VCaP (cell line): ENCODE measurements at regions not wholly inside any gene's neighbourhood (a gene's known extent, or its start where the extent isn't known, plus 50 kb on each side); places are given as distances from the start of the nearest gene placed in this dataset.

Experiments
- H3K27ac ChIP-seq: fragments of 450-650 bp; 2 replicates; pipeline ENCODE4 v1.5.1; 2017
- TF ChIP-seq, protein P1 (sequence below): fragments of 450-650 bp; conservative IDR thresholded peaks from 2 replicates; pipeline ENCODE4 v1.5.1; 2017; ENCODE audit warnings: mild to moderate bottlenecking, moderate library complexity

GRCh38 chr5:37988454-37989046 lies 148.7 kb upstream of the GDNF start:
- TF ChIP-seq, protein P1, sequence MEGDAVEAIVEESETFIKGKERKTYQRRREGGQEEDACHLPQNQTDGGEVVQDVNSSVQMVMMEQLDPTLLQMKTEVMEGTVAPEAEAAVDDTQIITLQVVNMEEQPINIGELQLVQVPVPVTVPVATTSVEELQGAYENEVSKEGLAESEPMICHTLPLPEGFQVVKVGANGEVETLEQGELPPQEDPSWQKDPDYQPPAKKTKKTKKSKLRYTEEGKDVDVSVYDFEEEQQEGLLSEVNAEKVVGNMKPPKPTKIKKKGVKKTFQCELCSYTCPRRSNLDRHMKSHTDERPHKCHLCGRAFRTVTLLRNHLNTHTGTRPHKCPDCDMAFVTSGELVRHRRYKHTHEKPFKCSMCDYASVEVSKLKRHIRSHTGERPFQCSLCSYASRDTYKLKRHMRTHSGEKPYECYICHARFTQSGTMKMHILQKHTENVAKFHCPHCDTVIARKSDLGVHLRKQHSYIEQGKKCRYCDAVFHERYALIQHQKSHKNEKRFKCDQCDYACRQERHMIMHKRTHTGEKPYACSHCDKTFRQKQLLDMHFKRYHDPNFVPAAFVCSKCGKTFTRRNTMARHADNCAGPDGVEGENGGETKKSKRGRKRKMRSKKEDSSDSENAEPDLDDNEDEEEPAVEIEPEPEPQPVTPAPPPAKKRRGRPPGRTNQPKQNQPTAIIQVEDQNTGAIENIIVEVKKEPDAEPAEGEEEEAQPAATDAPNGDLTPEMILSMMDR: no peak
- H3K27ac ChIP-seq: no peak overlapping the region; the same call in 1 of the 2 replicates

GRCh38 chr5:37984300-37984699 lies 144.5 kb upstream of the GDNF start:
- TF ChIP-seq, protein P1: no peak
- H3K27ac ChIP-seq: no peak overlapping the region

GRCh38 chr5:37983463-37983862 lies 143.6 kb upstream of the GDNF start:
- TF ChIP-seq, protein P1: no peak
- H3K27ac ChIP-seq: no peak overlapping the region

- TF ChIP-seq, protein P1: no peak
- H3K27ac ChIP-seq: no peak overlapping the region
Measured at GRCh38 chr5:37979559-37979958, 139.7 kb upstream of the GDNF start.

DNA sequence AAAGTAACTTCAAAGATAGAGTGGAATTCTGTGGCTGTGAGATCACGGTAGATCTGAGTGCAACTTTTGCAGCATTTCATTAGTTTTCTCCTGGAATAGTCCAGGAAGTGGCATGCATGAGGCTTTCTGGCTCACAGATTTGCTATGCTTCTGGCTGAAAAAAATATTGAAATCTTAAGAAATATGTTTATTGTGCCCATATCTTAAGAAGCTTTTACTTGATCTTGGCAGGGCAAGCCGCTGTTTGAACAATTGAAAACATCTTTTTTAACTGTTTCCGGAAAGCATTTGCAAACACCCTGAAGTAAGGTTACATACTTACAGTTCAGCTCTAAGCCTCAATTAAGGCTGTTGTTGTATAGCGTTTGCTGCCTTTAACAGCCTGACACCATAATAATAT lies 135.7 kb upstream of the GDNF start:
- TF ChIP-seq, protein P1: no peak
- peak overlapping the region; percentile 79 for H3K27ac ChIP-seq

- H3K27ac ChIP-seq: no peak overlapping the region
- TF ChIP-seq, protein P1: no peak
Measured at GRCh38 chr5:37971483-37972024, 131.7 kb upstream of the GDNF start.

DNA sequence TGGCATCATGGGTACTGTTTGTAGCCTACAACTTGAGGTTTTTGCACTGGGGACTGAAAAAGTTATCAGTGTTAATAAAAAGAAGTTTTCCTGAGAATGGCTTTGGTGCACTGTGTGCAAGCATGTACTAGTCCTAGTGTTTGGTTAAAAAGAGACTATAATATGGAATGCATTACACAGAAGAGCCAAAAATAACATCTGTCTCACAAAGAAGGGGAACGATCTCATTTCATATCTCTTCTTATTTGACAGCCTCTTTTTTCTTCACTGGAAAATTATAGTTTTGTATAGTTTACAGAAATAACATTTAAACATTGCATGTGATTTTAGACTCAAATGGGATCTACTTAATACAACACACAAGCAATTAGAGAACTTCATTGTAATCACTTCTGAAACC lies 127.0 kb upstream of the GDNF start:
- TF ChIP-seq, protein P1: no peak

More for the DNA sequence above, 127.0 kb upstream of the GDNF start:
- H3K27ac ChIP-seq: no peak overlapping the region
